K562 (cell line): ENCODE measurements at regions not wholly inside any gene's neighbourhood (a gene's known extent, or its start where the extent isn't known, plus 50 kb on each side); places are given as distances from the start of the nearest gene placed in this dataset.

Experiments used
- FOXA3 ChIP-seq, 2 experiments: fragments of 450-650 bp in 1 of 2; sonication (generic) in 1 of 2; formaldehyde crosslinking; IDR thresholded peaks in 1 of 2; conservative IDR thresholded peaks in 1 of 2; 2 replicates each; pipeline versions ENCODE4 v1.4.0 to v1.8.0; 2020 to 2022; ENCODE audit warnings: mild to moderate bottlenecking in 2 of 2, missing genetic modification reagents in 1 of 2
- MAFG ChIP-seq: fragments of 450-650 bp; conservative IDR thresholded peaks from 2 replicates; pipeline ENCODE4 v1.6.1; 2016; ENCODE audit warnings: missing genetic modification characterization, missing compliant biosample characterization
- SMAD3 ChIP-seq: fragments of 450-650 bp; formaldehyde crosslinking; conservative IDR thresholded peaks from 2 replicates; pipeline ENCODE4 v1.4.0; 2020; ENCODE audit warnings: mild to moderate bottlenecking
- ZNF23 ChIP-seq: fragments of 250-450 bp; sonication (Bioruptor Pico); IDR thresholded peaks from 2 replicates; pipeline ENCODE4 v1.4.0; 2020; ENCODE audit warnings: mild to moderate bottlenecking
- ZNF318 ChIP-seq, 2 experiments: fragments of 450-650 bp; IDR thresholded peaks; 2 replicates each; pipeline ENCODE4 v1.6.1; 2016; ENCODE audit warnings: mild to moderate bottlenecking in 2 of 2, borderline replicate concordance in 1 of 2, low read depth in 1 of 2, moderate library complexity in 1 of 2
- TF ChIP-seq, protein P1 (sequence below): fragments of 450-650 bp; IDR thresholded peaks from 2 replicates; pipeline ENCODE4 v1.6.1; 2016; ENCODE audit warnings: low read depth
- TF ChIP-seq, protein P2 (sequence below), 2 experiments: IDR thresholded peaks; 2 replicates each; pipeline ENCODE4 v1.6.1; 2011; ENCODE audit warnings: borderline replicate concordance in 1 of 2, control low read depth in 1 of 2, low read depth in 1 of 2, low read length in 1 of 2, mild to moderate bottlenecking in 1 of 2, mixed read lengths in 1 of 2, moderate library complexity in 1 of 2; ENCODE audit not compliant: insufficient read depth in 1 of 2, insufficient read length in 1 of 2, poor library complexity in 1 of 2, severe bottlenecking in 1 of 2; ENCODE audit errors: extremely low read depth in 1 of 2
- TF ChIP-seq, protein P3 (sequence below): fragments of 450-650 bp; IDR thresholded peaks from one replicate; pipeline ENCODE4 v1.6.1; 2018; ENCODE audit warnings: mild to moderate bottlenecking, moderate library complexity; ENCODE audit not compliant: partially characterized antibody

DNA sequence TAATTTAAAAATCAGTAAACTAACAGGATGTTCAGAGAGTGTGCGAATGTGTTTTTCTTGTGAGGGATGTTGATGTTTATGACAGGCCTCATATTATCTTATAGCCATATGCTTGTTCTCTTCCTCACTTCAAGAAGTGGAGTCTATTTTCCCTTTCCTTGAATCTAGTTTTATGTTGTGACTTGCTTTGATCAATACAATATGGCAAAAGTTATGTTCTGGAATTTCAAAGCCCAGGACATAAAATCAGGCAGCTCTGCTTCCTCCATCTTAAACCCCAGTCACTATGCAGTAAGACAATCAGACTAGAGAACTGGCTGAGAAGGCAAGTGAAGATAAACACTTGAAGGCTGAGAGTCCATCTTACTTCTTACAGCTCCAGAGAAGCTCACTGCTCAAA lies 585.1 kb upstream of the NETO1 start (continued):
- TF ChIP-seq ZNF318 (IDR thresholded peaks at IDR 0.05; ENCODE audit: borderline replicate concordance in 1 of 2, low read depth in 1 of 2) (no peak), FOXA3 (CRISPR knock-in tag; conservative IDR thresholded peaks at IDR 0.05 in 1 of 2, IDR thresholded peaks at IDR 0.05 in 1 of 2) (no peak), SMAD3 (CRISPR knock-in tag) (no peak), MAFG (no peak), ZNF23 (no peak)
- TF ChIP-seq, protein P1, sequence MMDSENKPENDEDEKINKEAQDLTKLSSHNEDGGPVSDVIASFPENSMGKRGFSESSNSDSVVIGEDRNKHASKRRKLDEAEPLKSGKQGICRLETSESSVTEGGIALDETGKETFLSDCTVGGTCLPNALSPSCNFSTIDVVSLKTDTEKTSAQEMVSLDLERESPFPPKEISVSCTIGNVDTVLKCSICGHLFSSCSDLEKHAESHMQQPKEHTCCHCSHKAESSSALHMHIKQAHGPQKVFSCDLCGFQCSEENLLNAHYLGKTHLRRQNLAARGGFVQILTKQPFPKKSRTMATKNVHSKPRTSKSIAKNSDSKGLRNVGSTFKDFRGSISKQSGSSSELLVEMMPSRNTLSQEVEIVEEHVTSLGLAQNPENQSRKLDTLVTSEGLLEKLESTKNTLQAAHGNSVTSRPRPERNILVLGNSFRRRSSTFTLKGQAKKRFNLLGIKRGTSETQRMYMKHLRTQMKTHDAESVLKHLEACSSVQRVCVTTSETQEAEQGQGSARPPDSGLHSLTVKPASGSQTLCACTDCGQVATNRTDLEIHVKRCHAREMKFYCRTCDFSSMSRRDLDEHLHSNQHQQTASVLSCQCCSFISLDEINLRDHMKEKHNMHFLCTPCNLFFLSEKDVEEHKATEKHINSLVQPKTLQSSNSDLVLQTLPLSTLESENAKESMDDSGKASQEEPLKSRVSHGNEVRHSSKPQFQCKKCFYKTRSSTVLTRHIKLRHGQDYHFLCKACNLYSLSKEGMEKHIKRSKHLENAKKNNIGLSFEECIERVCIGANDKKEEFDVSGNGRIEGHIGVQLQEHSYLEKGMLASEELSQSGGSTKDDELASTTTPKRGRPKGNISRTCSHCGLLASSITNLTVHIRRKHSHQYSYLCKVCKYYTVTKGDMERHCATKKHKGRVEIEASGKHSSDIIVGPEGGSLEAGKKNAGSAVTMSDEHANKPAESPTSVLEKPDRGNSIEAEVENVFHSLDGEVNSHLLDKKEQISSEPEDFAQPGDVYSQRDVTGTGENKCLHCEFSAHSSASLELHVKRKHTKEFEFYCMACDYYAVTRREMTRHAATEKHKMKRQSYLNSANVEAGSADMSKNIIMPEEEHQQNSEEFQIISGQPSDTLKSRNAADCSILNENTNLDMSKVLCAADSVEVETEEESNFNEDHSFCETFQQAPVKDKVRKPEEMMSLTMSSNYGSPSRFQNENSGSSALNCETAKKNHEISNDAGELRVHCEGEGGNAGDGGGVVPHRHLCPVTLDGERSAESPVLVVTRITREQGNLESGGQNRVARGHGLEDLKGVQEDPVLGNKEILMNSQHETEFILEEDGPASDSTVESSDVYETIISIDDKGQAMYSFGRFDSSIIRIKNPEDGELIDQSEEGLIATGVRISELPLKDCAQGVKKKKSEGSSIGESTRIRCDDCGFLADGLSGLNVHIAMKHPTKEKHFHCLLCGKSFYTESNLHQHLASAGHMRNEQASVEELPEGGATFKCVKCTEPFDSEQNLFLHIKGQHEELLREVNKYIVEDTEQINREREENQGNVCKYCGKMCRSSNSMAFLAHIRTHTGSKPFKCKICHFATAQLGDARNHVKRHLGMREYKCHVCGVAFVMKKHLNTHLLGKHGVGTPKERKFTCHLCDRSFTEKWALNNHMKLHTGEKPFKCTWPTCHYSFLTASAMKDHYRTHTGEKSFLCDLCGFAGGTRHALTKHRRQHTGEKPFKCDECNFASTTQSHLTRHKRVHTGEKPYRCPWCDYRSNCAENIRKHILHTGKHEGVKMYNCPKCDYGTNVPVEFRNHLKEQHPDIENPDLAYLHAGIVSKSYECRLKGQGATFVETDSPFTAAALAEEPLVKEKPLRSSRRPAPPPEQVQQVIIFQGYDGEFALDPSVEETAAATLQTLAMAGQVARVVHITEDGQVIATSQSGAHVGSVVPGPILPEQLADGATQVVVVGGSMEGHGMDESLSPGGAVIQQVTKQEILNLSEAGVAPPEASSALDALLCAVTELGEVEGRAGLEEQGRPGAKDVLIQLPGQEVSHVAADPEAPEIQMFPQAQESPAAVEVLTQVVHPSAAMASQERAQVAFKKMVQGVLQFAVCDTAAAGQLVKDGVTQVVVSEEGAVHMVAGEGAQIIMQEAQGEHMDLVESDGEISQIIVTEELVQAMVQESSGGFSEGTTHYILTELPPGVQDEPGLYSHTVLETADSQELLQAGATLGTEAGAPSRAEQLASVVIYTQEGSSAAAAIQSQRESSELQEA = no peak
- TF ChIP-seq, protein P2, sequence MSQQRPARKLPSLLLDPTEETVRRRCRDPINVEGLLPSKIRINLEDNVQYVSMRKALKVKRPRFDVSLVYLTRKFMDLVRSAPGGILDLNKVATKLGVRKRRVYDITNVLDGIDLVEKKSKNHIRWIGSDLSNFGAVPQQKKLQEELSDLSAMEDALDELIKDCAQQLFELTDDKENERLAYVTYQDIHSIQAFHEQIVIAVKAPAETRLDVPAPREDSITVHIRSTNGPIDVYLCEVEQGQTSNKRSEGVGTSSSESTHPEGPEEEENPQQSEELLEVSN (IDR thresholded peaks at IDR 0.05; ENCODE audit: borderline replicate concordance in 1 of 2, extremely low read depth in 1 of 2, insufficient read depth in 1 of 2, insufficient read length in 1 of 2, low read depth in 1 of 2, low read length in 1 of 2, poor library complexity in 1 of 2, severe bottlenecking in 1 of 2) = no peak
- TF ChIP-seq, protein P3, sequence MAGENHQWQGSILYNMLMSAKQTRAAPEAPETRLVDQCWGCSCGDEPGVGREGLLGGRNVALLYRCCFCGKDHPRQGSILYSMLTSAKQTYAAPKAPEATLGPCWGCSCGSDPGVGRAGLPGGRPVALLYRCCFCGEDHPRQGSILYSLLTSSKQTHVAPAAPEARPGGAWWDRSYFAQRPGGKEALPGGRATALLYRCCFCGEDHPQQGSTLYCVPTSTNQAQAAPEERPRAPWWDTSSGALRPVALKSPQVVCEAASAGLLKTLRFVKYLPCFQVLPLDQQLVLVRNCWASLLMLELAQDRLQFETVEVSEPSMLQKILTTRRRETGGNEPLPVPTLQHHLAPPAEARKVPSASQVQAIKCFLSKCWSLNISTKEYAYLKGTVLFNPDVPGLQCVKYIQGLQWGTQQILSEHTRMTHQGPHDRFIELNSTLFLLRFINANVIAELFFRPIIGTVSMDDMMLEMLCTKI = no peak
